ENCODE measurements at regions not wholly inside any gene's neighbourhood (a gene's known extent, or its start where the extent isn't known, plus 50 kb on each side); places are given as distances from the start of the nearest gene placed in this dataset.

DNA sequence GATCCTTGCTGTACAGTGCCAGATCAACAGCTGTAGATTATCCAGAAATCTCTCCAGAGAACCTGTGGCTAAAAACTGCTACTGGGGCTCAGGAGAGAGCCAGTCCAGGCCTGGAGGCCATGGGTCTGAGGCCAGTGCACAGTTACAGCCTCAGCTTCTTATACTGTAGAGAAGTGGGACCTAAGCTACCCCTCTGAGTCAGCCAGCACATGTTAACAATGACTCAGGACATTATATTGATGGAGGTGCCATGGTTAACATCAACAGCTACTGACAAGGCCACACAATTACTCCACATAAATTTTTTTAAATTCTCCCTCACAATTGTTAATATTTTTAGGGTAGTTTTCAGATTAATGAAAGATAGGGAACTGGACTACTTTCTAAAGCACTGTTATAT, 138.5 kb downstream of the RBM26 start:
- Histone ChIP-seq H3K4me3 (no peak overlapping the region), H3K27ac (no peak overlapping the region), H3K4me1 (no peaks in the 10 kb centered on the region), H3K9ac (no peak overlapping the region), H3K4me2 (no peak overlapping the region), H4K20me1 (no peaks in the 10 kb centered on the region), H3K9me3 (no peaks in the 10 kb centered on the region), H3K27me3 (no peaks in the 10 kb centered on the region), H3K36me3 (no peaks in the 10 kb centered on the region)
- no peak for TF ChIP-seq Cebpa-rat (IDR thresholded peaks at IDR 0.05)

GRCh38 chr13:79258489-79258888, 147.6 kb downstream of the RBM26 start:
- no peaks in the 10 kb centered on the region for H3K9me3 ChIP-seq
- H3K9ac ChIP-seq, result no peak overlapping the region
- H3K36me3 ChIP-seq, result no peaks in the 10 kb centered on the region
- no peaks in the 10 kb centered on the region for H3K4me1 ChIP-seq
- H3K4me2 ChIP-seq, result no peak overlapping the region
- H3K27ac ChIP-seq, result no peak overlapping the region
- no peaks in the 10 kb centered on the region for H3K27me3 ChIP-seq
- H3K4me3 ChIP-seq, result no peak overlapping the region
- H4K20me1 ChIP-seq, result no peaks in the 10 kb centered on the region
- no peak for TF ChIP-seq Cebpa-rat (IDR thresholded peaks at IDR 0.05)

DNA sequence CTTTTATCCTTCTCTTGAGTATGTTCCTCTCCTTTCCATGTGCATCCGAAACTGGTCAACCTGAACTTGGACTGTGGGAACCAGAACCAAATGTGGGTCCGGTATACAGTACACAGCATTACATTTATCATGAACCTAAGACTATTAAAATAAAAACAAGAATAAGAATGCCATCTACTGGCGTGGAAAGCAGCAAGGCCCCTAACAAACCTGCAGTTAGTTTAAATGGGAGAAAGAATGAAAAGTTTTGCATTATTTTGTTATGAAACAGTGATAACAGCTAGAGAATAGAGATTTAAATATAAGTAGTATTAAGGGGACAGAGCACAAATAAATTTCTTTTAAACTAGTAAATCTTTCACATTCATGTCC, 159.5 kb downstream of the RBM26 start:
- H3K4me2 ChIP-seq, result no peak overlapping the region
- H3K36me3 ChIP-seq, result no peaks in the 10 kb centered on the region
- H3K4me3 ChIP-seq, result no peak overlapping the region
- no peak overlapping the region for H3K27ac ChIP-seq
- H3K9me3 ChIP-seq, result no peaks in the 10 kb centered on the region
- H3K27me3 ChIP-seq, result no peaks in the 10 kb centered on the region
- no peak for TF ChIP-seq Cebpa-rat (IDR thresholded peaks at IDR 0.05)
- H4K20me1 ChIP-seq, result no peaks in the 10 kb centered on the region
- no peak overlapping the region for H3K9ac ChIP-seq
- no peaks in the 10 kb centered on the region for H3K4me1 ChIP-seq

DNA sequence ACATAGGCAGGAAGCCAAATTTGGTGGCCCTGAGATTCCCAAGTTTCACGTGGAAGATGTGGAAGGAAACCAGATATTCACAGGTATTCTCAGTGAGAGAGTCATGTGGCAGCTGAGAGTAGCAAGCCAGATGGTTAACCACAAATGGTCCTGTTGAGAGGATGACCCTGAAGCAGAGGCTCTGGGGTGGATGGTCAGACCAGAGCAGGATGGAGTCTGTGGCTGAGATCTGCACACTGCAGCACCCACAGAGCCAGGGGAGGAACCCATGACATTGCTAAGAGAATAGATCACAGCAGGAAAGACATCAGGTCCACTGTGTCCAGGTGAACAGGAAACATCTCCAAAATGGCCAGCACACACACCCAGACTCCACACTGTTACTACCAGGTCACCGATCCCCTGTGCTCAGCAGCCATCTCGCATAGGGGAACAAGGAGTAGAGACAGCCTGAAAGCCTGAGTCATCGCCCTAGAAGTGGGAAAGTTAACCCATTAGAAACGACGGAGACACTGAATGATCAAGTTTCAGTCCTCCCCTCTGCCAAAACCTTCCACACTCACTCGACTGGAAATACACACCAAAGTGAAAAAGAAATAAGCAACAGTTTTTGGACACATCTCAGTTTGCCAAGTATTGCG, 160.0 kb downstream of the RBM26 start:
- Histone ChIP-seq H3K9ac (no peak overlapping the region), H4K20me1 (no peaks in the 10 kb centered on the region), H3K4me3 (no peak overlapping the region), H3K36me3 (no peaks in the 10 kb centered on the region), H3K4me1 (no peaks in the 10 kb centered on the region), H3K9me3 (no peaks in the 10 kb centered on the region), H3K4me2 (no peak overlapping the region), H3K27ac (no peak overlapping the region), H3K27me3 (no peaks in the 10 kb centered on the region)
- TF ChIP-seq Cebpa-rat (IDR thresholded peaks at IDR 0.05), result no peak

DNA sequence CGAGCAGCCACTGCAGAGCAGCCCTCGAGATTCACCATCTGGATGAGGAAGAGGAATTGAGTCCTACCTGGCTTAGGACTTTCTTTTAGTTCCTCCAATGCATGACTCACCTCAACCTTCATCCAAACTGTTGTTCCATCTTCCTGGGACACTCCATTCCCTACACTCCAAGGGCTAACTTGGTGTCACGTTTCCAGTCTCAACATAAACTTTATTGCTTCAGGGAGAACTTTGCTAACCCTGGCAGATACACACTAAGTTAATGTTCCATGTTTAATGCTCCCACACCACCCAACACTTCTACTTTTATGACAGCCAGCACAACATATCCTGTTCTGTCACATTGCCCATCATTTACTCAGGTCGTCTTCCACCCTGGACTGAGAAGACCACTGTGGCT, 164.4 kb downstream of the RBM26 start:
- no peak for TF ChIP-seq Cebpa-rat (IDR thresholded peaks at IDR 0.05)
- H4K20me1 ChIP-seq, result no peaks in the 10 kb centered on the region
- no peak overlapping the region for H3K4me2 ChIP-seq
- H3K4me3 ChIP-seq, result no peak overlapping the region
- H3K27me3 ChIP-seq, result no peaks in the 10 kb centered on the region
- H3K9me3 ChIP-seq, result no peaks in the 10 kb centered on the region
- H3K27ac ChIP-seq, result no peak overlapping the region
- H3K4me1 ChIP-seq, result no peaks in the 10 kb centered on the region
- H3K9ac ChIP-seq, result no peak overlapping the region
- H3K36me3 ChIP-seq, result no peaks in the 10 kb centered on the region

DNA sequence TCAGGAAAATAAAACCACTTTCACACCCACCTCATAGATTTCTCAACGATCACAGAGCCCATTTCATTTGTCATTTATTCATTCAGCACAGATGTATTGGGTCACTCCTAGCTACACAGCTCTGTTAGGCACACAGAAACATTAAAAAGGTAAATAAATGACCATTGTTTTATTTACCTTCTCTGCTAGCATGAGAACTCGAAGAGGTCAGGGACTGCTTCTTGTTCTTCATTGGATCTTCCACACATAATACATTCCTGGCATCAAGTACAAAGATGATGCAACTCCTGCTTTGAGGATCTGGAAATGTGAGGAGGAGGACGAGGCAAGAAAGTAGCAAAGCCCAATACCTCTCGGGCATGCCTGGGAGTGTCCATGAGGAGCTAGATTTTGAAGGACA, 168.1 kb downstream of the RBM26 start:
- Histone ChIP-seq H3K4me3 (no peak overlapping the region), H3K4me2 (no peak overlapping the region), H3K27me3 (no peaks in the 10 kb centered on the region), H3K9ac (no peak overlapping the region), H3K36me3 (no peaks in the 10 kb centered on the region), H4K20me1 (no peaks in the 10 kb centered on the region), H3K27ac (no peak overlapping the region), H3K4me1 (no peaks in the 10 kb centered on the region), H3K9me3 (no peaks in the 10 kb centered on the region)
- TF ChIP-seq Cebpa-rat (IDR thresholded peaks at IDR 0.05), result no peak

DNA sequence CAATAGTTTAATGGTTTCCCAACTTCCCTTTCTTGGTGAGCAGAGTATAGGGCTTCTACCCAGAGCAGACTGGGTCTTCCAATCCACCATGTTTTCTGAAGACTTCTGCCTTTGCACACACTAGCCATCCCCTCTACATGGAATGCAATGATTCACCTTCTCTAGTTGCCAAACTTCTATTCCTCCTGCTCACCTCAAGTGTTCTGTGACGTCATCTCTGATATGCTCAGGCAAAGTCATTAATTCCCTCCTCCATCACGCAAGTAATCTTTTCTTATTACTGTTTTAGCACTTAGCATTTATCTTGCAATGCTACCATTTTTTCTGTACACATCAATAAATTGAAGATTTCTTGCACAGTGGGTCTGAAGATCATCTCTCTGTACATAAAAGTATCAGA, 174.2 kb downstream of the RBM26 start:
- Histone ChIP-seq H3K27ac (no peak overlapping the region), H3K9me3 (no peaks in the 10 kb centered on the region), H3K4me1 (no peaks in the 10 kb centered on the region), H4K20me1 (no peaks in the 10 kb centered on the region), H3K9ac (no peak overlapping the region), H3K27me3 (no peaks in the 10 kb centered on the region), H3K4me2 (no peak overlapping the region), H3K4me3 (no peak overlapping the region), H3K36me3 (no peaks in the 10 kb centered on the region)
- no peak for TF ChIP-seq Cebpa-rat (IDR thresholded peaks at IDR 0.05)

DNA sequence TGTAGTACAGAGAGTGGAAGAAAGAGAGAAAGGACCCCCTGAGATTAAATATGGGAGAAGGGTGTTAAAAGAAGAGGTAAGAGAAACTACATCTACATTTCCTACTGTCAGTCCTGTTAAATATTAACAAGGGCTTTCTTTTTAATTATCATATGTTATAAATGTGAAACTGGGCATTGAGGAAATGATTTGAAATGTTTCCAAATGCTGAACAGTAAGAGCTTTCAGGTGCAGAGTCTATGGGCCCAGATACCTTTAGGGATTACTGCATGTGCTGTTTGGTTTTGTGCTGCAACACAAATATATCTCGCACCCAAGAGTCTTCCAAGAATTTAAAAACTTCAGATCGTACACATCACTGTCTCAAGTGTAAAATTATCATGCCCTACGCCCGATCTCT, 176.3 kb downstream of the RBM26 start:
- Histone ChIP-seq H3K4me1 (no peaks in the 10 kb centered on the region), H3K4me2 (no peak overlapping the region), H3K9ac (no peak overlapping the region), H3K4me3 (no peak overlapping the region), H3K36me3 (no peaks in the 10 kb centered on the region), H3K27ac (no peak overlapping the region), H4K20me1 (no peaks in the 10 kb centered on the region), H3K9me3 (no peaks in the 10 kb centered on the region), H3K27me3 (no peaks in the 10 kb centered on the region)
- no peak for TF ChIP-seq Cebpa-rat (IDR thresholded peaks at IDR 0.05)

DNA sequence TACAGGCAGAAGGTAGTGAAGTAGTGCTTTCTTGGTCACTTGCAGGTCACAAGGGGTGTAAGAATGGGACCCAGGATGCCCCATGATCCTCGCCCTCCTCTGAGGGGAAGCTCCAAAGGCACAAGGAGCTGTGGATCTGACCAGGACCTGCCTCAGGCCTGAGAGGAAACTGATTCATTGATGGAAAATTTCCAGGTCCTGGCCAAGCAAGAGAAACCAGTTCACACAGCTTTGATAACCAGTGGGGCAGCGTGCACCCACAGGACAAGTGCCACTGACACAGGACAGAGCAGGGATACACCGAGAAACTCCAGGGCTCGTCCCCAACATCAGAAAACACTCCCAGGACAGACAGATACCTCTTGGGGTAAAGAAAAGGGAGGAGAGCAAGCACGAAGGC, 177.1 kb downstream of the RBM26 start:
- H3K27ac ChIP-seq, result no peak overlapping the region

GRCh38 chr13:79227418-79227817, 178.6 kb downstream of the RBM26 start:
- Histone ChIP-seq H3K27ac (no peak overlapping the region), H3K4me3 (no peak overlapping the region), H3K36me3 (no peaks in the 10 kb centered on the region), H3K9ac (no peak overlapping the region), H3K4me1 (no peaks in the 10 kb centered on the region), H4K20me1 (no peaks in the 10 kb centered on the region), H3K9me3 (no peaks in the 10 kb centered on the region), H3K27me3 (no peaks in the 10 kb centered on the region), H3K4me2 (no peak overlapping the region)
- TF ChIP-seq Cebpa-rat (IDR thresholded peaks at IDR 0.05), result no peak

More for the DNA sequence above, 177.1 kb downstream of the RBM26 start:
- H3K27me3 ChIP-seq, result no peaks in the 10 kb centered on the region
- H3K9me3 ChIP-seq, result no peaks in the 10 kb centered on the region
- H3K4me1 ChIP-seq, result no peaks in the 10 kb centered on the region
- H3K4me2 ChIP-seq, result no peak overlapping the region
- no peak overlapping the region for H3K9ac ChIP-seq
- TF ChIP-seq Cebpa-rat (IDR thresholded peaks at IDR 0.05), result no peak
- H3K36me3 ChIP-seq, result no peaks in the 10 kb centered on the region
- H3K4me3 ChIP-seq, result no peak overlapping the region
- H4K20me1 ChIP-seq, result no peaks in the 10 kb centered on the region

DNA sequence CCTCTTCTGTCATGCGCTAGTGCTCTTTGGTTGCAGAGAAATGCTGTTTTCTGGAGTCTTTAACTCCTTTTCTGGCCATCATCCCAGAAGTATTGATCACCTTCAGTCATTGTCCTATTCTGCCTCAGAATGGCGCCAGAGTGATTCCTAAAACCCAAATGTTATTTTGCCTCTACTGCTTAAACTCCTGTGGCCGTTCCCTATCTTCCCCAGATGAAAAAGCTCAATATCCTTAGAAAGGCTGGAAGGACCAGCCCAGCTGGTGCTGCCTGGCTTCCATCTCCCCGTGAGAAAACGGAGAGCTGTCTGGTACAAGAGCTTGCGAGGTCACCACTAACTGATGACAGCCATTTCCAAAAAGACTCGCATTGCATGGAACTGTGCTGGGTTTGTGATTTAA, 179.1 kb downstream of the RBM26 start:
- H3K4me2 ChIP-seq, result no peak overlapping the region
- no peaks in the 10 kb centered on the region for H3K36me3 ChIP-seq
- no peaks in the 10 kb centered on the region for H3K27me3 ChIP-seq
- H3K4me3 ChIP-seq, result no peak overlapping the region
- no peak for TF ChIP-seq Cebpa-rat (IDR thresholded peaks at IDR 0.05)
- no peaks in the 10 kb centered on the region for H3K4me1 ChIP-seq
- H4K20me1 ChIP-seq, result no peaks in the 10 kb centered on the region
- H3K9me3 ChIP-seq, result no peaks in the 10 kb centered on the region
- no peak overlapping the region for H3K27ac ChIP-seq
- H3K9ac ChIP-seq, result no peak overlapping the region
